ENCODE measurements at regions not wholly inside any gene's neighbourhood (a gene's known extent, or its start where the extent isn't known, plus 50 kb on each side); places are given as distances from the start of the nearest gene placed in this dataset.

- Histone ChIP-seq H3K27me3 (ENCODE audit: control insufficient read depth in 1 of 2, insufficient read depth in 2 of 2, low read length in 2 of 2) (no peaks in the 10 kb centered on the region), H3K36me3 (ENCODE audit: control insufficient read depth in 2 of 2, insufficient read depth in 2 of 2, low read length in 2 of 2) (no peaks in the 10 kb centered on the region), H3K9me3 (ENCODE audit: control insufficient read depth in 2 of 2, low read length in 2 of 2) (no peaks in the 10 kb centered on the region), H3K9ac (ENCODE audit: low read length in 2 of 2) (no peak overlapping the region), H3K4me3 (ENCODE audit: low read length in 2 of 2) (no peak overlapping the region), H3K27ac (ENCODE audit: low read length) (no peak overlapping the region), H3K4me1 (ENCODE audit: control insufficient read depth, insufficient read depth, low read length) (no peaks in the 10 kb centered on the region)
Observed at GRCh38 chr1:14294006-14294405, 304.5 kb upstream of the KAZN start.

- Histone ChIP-seq H3K4me3 (ENCODE audit: low read length in 2 of 2) (no peak overlapping the region), H3K27ac (ENCODE audit: low read length) (no peak overlapping the region)
Observed at GRCh38 chr1:14294860-14295536, 303.5 kb upstream of the KAZN start.

GRCh38 chr1:14296795-14297194 is 301.7 kb upstream of the KAZN start:
- H3K36me3 ChIP-seq (ENCODE audit: control insufficient read depth in 2 of 2, insufficient read depth in 2 of 2, low read length in 2 of 2): no peaks in the 10 kb centered on the region
- no peak overlapping the region for H3K4me3 ChIP-seq (ENCODE audit: low read length in 2 of 2)
- H3K27me3 ChIP-seq (ENCODE audit: control insufficient read depth in 1 of 2, insufficient read depth in 2 of 2, low read length in 2 of 2): no peaks in the 10 kb centered on the region
- no peak overlapping the region for H3K27ac ChIP-seq (ENCODE audit: low read length)
- H3K9me3 ChIP-seq (ENCODE audit: control insufficient read depth in 2 of 2, low read length in 2 of 2): no peaks in the 10 kb centered on the region
- no peak overlapping the region for H3K9ac ChIP-seq (ENCODE audit: low read length in 2 of 2)
- H3K4me1 ChIP-seq (ENCODE audit: control insufficient read depth, insufficient read depth, low read length): peaks cover 7% of the 10 kb centered on the region

More at GRCh38 chr1:14294860-14295536, 303.5 kb upstream of the KAZN start:
- no peak overlapping the region for H3K9ac ChIP-seq (ENCODE audit: low read length in 2 of 2)
- H3K9me3 ChIP-seq (ENCODE audit: control insufficient read depth in 2 of 2, low read length in 2 of 2): no peaks in the 10 kb centered on the region
- H3K36me3 ChIP-seq (ENCODE audit: control insufficient read depth in 2 of 2, insufficient read depth in 2 of 2, low read length in 2 of 2): no peaks in the 10 kb centered on the region
- no peaks in the 10 kb centered on the region for H3K27me3 ChIP-seq (ENCODE audit: control insufficient read depth in 1 of 2, insufficient read depth in 2 of 2, low read length in 2 of 2)
- H3K4me1 ChIP-seq (ENCODE audit: control insufficient read depth, insufficient read depth, low read length): no peaks in the 10 kb centered on the region

GRCh38 chr1:14297356-14297755 is 301.1 kb upstream of the KAZN start:
- no peaks in the 10 kb centered on the region for H3K27me3 ChIP-seq (ENCODE audit: control insufficient read depth in 1 of 2, insufficient read depth in 2 of 2, low read length in 2 of 2)
- H3K4me1 ChIP-seq (ENCODE audit: control insufficient read depth, insufficient read depth, low read length): peaks cover 7% of the 10 kb centered on the region
- H3K9me3 ChIP-seq (ENCODE audit: control insufficient read depth in 2 of 2, low read length in 2 of 2): no peaks in the 10 kb centered on the region
- H3K9ac ChIP-seq (ENCODE audit: low read length in 2 of 2): no peak overlapping the region
- no peaks in the 10 kb centered on the region for H3K36me3 ChIP-seq (ENCODE audit: control insufficient read depth in 2 of 2, insufficient read depth in 2 of 2, low read length in 2 of 2)
- H3K4me3 ChIP-seq (ENCODE audit: low read length in 2 of 2): no peak overlapping the region
- no peak overlapping the region for H3K27ac ChIP-seq (ENCODE audit: low read length)

- Histone ChIP-seq H3K9me3 (ENCODE audit: control insufficient read depth in 2 of 2, low read length in 2 of 2) (no peaks in the 10 kb centered on the region), H3K27me3 (ENCODE audit: control insufficient read depth in 1 of 2, insufficient read depth in 2 of 2, low read length in 2 of 2) (no peaks in the 10 kb centered on the region), H3K9ac (ENCODE audit: low read length in 2 of 2) (no peak overlapping the region)
Observed at GRCh38 chr1:14298806-14299205, 299.7 kb upstream of the KAZN start.

GRCh38 chr1:14300991-14301703 is 297.3 kb upstream of the KAZN start:
- H3K4me3 ChIP-seq (ENCODE audit: low read length in 2 of 2): no peak overlapping the region
- H3K27me3 ChIP-seq (ENCODE audit: control insufficient read depth in 1 of 2, insufficient read depth in 2 of 2, low read length in 2 of 2): no peaks in the 10 kb centered on the region
- H3K9ac ChIP-seq (ENCODE audit: low read length in 2 of 2): no peak overlapping the region
- no peak overlapping the region for H3K27ac ChIP-seq (ENCODE audit: low read length)
- no peaks in the 10 kb centered on the region for H3K9me3 ChIP-seq (ENCODE audit: control insufficient read depth in 2 of 2, low read length in 2 of 2)
- H3K4me1 ChIP-seq (ENCODE audit: control insufficient read depth, insufficient read depth, low read length): peaks cover 12% of the 10 kb centered on the region
- no peaks in the 10 kb centered on the region for H3K36me3 ChIP-seq (ENCODE audit: control insufficient read depth in 2 of 2, insufficient read depth in 2 of 2, low read length in 2 of 2)

More at GRCh38 chr1:14298806-14299205, 299.7 kb upstream of the KAZN start:
- no peak overlapping the region for H3K4me3 ChIP-seq (ENCODE audit: low read length in 2 of 2)
- H3K36me3 ChIP-seq (ENCODE audit: control insufficient read depth in 2 of 2, insufficient read depth in 2 of 2, low read length in 2 of 2): no peaks in the 10 kb centered on the region
- peaks cover 7% of the 10 kb centered on the region for H3K4me1 ChIP-seq (ENCODE audit: control insufficient read depth, insufficient read depth, low read length)
- H3K27ac ChIP-seq (ENCODE audit: low read length): no peak overlapping the region

GRCh38 chr1:14301704-14302024 is 296.8 kb upstream of the KAZN start:
- Histone ChIP-seq H3K9ac (ENCODE audit: low read length in 2 of 2) (no peak overlapping the region), H3K36me3 (ENCODE audit: control insufficient read depth in 2 of 2, insufficient read depth in 2 of 2, low read length in 2 of 2) (no peaks in the 10 kb centered on the region)

GRCh38 chr1:14302025-14302424 is 296.5 kb upstream of the KAZN start:
- H3K4me1 ChIP-seq (ENCODE audit: control insufficient read depth, insufficient read depth, low read length): peaks cover 14% of the 10 kb centered on the region

More at GRCh38 chr1:14301704-14302024, 296.8 kb upstream of the KAZN start:
- H3K27ac ChIP-seq (ENCODE audit: low read length): no peak overlapping the region
- H3K9me3 ChIP-seq (ENCODE audit: control insufficient read depth in 2 of 2, low read length in 2 of 2): no peaks in the 10 kb centered on the region
- no peaks in the 10 kb centered on the region for H3K27me3 ChIP-seq (ENCODE audit: control insufficient read depth in 1 of 2, insufficient read depth in 2 of 2, low read length in 2 of 2)
- peaks cover 14% of the 10 kb centered on the region for H3K4me1 ChIP-seq (ENCODE audit: control insufficient read depth, insufficient read depth, low read length)
- H3K4me3 ChIP-seq (ENCODE audit: low read length in 2 of 2): no peak overlapping the region

GRCh38 chr1:14303011-14303410 is 295.5 kb upstream of the KAZN start:
- H3K9ac ChIP-seq (ENCODE audit: low read length in 2 of 2): no peak overlapping the region
- no peak overlapping the region for H3K27ac ChIP-seq (ENCODE audit: low read length)
- H3K4me1 ChIP-seq (ENCODE audit: control insufficient read depth, insufficient read depth, low read length): peaks cover 14% of the 10 kb centered on the region
- no peaks in the 10 kb centered on the region for H3K9me3 ChIP-seq (ENCODE audit: control insufficient read depth in 2 of 2, low read length in 2 of 2)
- no peaks in the 10 kb centered on the region for H3K27me3 ChIP-seq (ENCODE audit: control insufficient read depth in 1 of 2, insufficient read depth in 2 of 2, low read length in 2 of 2)
- no peaks in the 10 kb centered on the region for H3K36me3 ChIP-seq (ENCODE audit: control insufficient read depth in 2 of 2, insufficient read depth in 2 of 2, low read length in 2 of 2)
- H3K4me3 ChIP-seq (ENCODE audit: low read length in 2 of 2): no peak overlapping the region

More at GRCh38 chr1:14302025-14302424, 296.5 kb upstream of the KAZN start:
- Histone ChIP-seq H3K9me3 (ENCODE audit: control insufficient read depth in 2 of 2, low read length in 2 of 2) (no peaks in the 10 kb centered on the region), H3K4me3 (ENCODE audit: low read length in 2 of 2) (no peak overlapping the region), H3K27me3 (ENCODE audit: control insufficient read depth in 1 of 2, insufficient read depth in 2 of 2, low read length in 2 of 2) (no peaks in the 10 kb centered on the region), H3K27ac (ENCODE audit: low read length) (no peak overlapping the region), H3K36me3 (ENCODE audit: control insufficient read depth in 2 of 2, insufficient read depth in 2 of 2, low read length in 2 of 2) (no peaks in the 10 kb centered on the region), H3K9ac (ENCODE audit: low read length in 2 of 2) (no peak overlapping the region)

- Histone ChIP-seq H3K9ac (ENCODE audit: low read length in 2 of 2) (no peak overlapping the region), H3K4me1 (ENCODE audit: control insufficient read depth, insufficient read depth, low read length) (peaks cover 14% of the 10 kb centered on the region), H3K4me3 (ENCODE audit: low read length in 2 of 2) (no peak overlapping the region), H3K27me3 (ENCODE audit: control insufficient read depth in 1 of 2, insufficient read depth in 2 of 2, low read length in 2 of 2) (no peaks in the 10 kb centered on the region), H3K36me3 (ENCODE audit: control insufficient read depth in 2 of 2, insufficient read depth in 2 of 2, low read length in 2 of 2) (no peaks in the 10 kb centered on the region), H3K9me3 (ENCODE audit: control insufficient read depth in 2 of 2, low read length in 2 of 2) (no peaks in the 10 kb centered on the region), H3K27ac (ENCODE audit: low read length) (no peak overlapping the region)
Observed at GRCh38 chr1:14304381-14304865, 294.1 kb upstream of the KAZN start.

- Histone ChIP-seq H3K27me3 (ENCODE audit: control insufficient read depth in 1 of 2, insufficient read depth in 2 of 2, low read length in 2 of 2) (no peaks in the 10 kb centered on the region), H3K36me3 (ENCODE audit: control insufficient read depth in 2 of 2, insufficient read depth in 2 of 2, low read length in 2 of 2) (no peaks in the 10 kb centered on the region), H3K4me3 (ENCODE audit: low read length in 2 of 2) (no peak overlapping the region), H3K9me3 (ENCODE audit: control insufficient read depth in 2 of 2, low read length in 2 of 2) (no peaks in the 10 kb centered on the region), H3K27ac (ENCODE audit: low read length) (no peak overlapping the region), H3K9ac (ENCODE audit: low read length in 2 of 2) (no peak overlapping the region), H3K4me1 (ENCODE audit: control insufficient read depth, insufficient read depth, low read length) (peaks cover 7% of the 10 kb centered on the region)
Observed at GRCh38 chr1:14308460-14308859, 290.0 kb upstream of the KAZN start.
